T-helper 2 cell treated with Interferon-gamma antibody and Interleukin-4, amounts not matched to agents 5 μg/mL and 100 μg/mL, for 36 hours (primary cell): ENCODE measurements at regions not wholly inside any gene's neighbourhood (a gene's known extent, or its start where the extent isn't known, plus 50 kb on each side); places are given as distances from the start of the nearest gene placed in this dataset.
"Not testable (repeated sequence)": the region's sequence is repeated elsewhere in the genome, so short reads cannot be mapped to it uniquely, and the experiment has no call there.

Experiments
- DNase-seq: peaks from one replicate; pipeline ENCODE4 v3.0.0; 2021; ENCODE audit warnings: low spot score
- H3K27ac Mint-ChIP-seq: one replicate; pipeline ENCODE4 v1.8.0; 2021; ENCODE audit warnings: mild to moderate bottlenecking, mixed read lengths
- H3K27me3 Mint-ChIP-seq: one replicate; pipeline ENCODE4 v1.8.0; 2021; ENCODE audit warnings: low read depth, mixed read lengths
- H3K36me3 Mint-ChIP-seq: one replicate; pipeline ENCODE4 v1.8.0; 2021; ENCODE audit warnings: low read depth, mixed read lengths
- H3K4me1 Mint-ChIP-seq: one replicate; pipeline ENCODE4 v1.8.0; 2021; ENCODE audit warnings: low read depth, mixed read lengths
- H3K4me3 Mint-ChIP-seq: one replicate; pipeline ENCODE4 v1.8.0; 2022; ENCODE audit warnings: mild to moderate bottlenecking, moderate library complexity, mixed read lengths
- H3K9me3 Mint-ChIP-seq: one replicate; pipeline ENCODE4 v1.8.0; 2021; ENCODE audit warnings: mixed read lengths

DNA sequence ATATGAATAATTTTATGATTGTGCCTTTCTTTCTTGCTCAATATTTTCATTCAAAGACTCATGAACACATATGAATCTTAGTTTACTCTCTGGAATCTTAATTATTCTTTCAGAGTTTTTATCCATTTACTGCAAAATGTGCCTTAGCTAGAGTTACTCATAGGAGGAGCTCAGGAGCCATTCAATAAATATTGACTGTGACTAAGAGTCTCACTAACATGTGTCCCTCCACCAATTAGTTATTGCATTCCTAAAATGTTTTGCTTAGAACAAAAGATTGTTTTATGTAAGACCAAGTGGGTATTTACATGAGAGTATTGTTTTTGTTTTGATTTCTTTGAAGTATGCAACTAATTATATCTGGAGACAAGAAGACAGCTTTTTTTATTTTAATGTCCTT lies 218.4 kb upstream of the MAST4 start:
- Mint-ChIP-seq H3K4me1 (no peaks in the 10 kb centered on the region), H3K36me3 (no peaks in the 10 kb centered on the region), H3K27me3 (peaks cover 3% of the 10 kb centered on the region), H3K4me3 (no peak overlapping the region), H3K9me3 (no peaks in the 10 kb centered on the region), H3K27ac (no peak overlapping the region)
- no peak for DNase-seq

DNA sequence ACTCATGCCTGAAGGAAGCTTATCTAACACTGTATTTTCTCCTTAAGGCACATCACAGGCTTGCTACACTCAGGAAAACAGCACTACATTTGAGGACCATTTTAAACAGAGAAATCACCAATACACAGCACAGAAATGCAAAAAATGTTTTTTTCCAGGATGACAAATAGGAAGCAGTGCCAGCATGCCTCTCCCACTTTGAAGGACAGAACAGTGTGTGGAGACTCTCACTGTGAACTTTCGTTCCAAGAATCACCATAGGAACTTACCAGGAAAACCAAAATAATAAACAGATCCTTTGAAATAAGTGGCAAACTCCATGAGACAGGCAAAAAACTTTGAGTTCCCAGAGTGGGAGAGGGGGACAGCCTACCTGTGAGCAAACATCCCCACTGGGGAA lies 217.8 kb upstream of the MAST4 start:
- DNase-seq = no peak
- Mint-ChIP-seq H3K27me3 (peaks cover 3% of the 10 kb centered on the region), H3K4me3 (no peak overlapping the region), H3K4me1 (no peaks in the 10 kb centered on the region), H3K9me3 (no peaks in the 10 kb centered on the region), H3K36me3 (no peaks in the 10 kb centered on the region), H3K27ac (no peak overlapping the region)

DNA sequence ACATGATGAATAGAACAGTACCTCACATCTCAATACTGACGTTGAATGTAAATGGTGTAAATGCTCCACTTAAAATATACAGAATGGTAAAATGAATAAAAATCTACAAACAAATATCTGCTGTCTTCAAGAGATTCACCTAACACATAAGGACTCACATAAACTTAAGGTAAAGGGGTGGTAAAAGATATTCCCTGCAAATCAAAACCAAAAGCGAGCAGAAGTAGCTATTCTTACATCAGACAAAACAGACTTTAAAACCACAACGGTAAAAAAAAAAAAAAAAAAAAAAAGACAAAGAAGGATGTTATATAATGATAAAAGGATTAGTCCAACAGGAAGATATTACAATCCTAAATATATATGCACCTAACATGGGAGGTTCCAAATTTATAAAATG lies 214.0 kb upstream of the MAST4 start:
- Mint-ChIP-seq H3K36me3 (no peaks in the 10 kb centered on the region), H3K27me3 (no peaks in the 10 kb centered on the region), H3K4me3 (no peak overlapping the region), H3K4me1 (no peaks in the 10 kb centered on the region), H3K9me3 (no peaks in the 10 kb centered on the region), H3K27ac (no peak overlapping the region)
- DNase-seq = no peak

DNA sequence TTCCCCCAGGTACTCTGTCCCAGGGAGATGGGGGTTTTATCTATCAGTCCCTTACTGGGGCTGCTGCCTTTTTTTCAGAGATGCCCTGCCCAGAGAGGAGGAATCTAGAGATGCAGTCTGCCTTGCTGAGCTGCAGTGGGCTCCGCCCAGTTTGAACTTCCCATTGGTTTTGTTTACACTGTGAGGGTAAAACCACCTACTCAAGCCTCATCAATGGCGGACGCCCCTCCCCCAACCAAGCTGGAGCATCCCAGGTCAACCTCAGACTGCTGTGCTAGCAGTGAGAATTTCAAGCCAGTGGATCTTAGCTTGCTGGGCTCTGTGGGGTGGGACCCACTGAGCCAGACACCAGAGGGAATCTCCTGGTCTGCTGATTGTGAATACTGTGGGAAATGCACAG lies 191.0 kb upstream of the MAST4 start:
- H3K9me3 Mint-ChIP-seq, H3K27me3 Mint-ChIP-seq, H3K4me1 Mint-ChIP-seq, DNase-seq, H3K27ac Mint-ChIP-seq, H3K4me3 Mint-ChIP-seq, H3K36me3 Mint-ChIP-seq: not testable (repeated sequence)

DNA sequence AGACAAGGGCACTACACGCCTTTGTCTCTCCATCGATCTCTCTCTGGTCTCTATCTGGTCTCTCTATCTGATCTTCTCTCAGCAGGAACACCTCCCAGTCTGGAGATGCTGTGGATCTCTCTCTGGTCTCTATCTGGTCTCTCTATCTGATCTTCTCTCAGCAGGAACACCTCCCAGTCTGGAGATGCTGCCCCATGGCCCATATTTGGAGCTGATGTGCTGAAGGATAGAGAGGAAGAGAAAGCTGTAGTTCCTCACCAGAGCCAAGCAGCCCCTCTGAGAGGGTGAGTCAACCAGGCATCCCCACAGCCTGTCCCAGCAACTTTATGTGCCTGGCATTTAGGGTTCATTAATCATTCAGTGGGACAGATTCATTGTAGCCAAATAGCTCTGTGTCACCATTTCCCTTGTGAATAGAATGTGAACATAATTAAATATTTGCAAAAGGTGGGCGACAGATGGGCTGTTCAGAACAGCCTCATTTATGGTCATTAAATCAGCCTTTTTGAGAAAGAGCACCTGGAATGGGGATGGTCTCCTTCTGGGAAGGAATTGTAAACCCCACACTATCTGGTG lies 189.3 kb upstream of the MAST4 start:
- Mint-ChIP-seq H3K4me1 (no peaks in the 10 kb centered on the region), H3K27me3 (peaks cover 3% of the 10 kb centered on the region), H3K36me3 (no peaks in the 10 kb centered on the region), H3K27ac (no peak overlapping the region), H3K4me3 (no peak overlapping the region), H3K9me3 (no peaks in the 10 kb centered on the region)
- no peak for DNase-seq

DNA sequence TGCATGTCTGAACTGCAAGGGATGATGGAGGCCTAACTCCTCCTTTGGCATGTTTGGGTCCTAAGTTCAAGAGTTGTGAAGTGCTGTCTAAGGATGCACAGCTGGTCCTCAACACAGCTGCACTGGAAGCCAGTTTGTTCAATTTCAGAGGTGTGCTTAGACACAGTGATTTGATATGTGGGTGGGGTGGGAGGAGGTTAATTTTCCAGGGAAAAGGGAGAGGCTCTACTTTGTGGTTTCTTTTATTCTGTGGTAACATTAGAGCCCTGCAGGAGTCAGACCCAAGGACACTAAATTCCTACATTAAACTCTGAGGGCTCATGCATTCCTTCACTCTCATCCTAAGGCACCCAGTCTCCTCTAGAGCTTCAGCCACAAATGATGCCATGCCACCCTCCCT lies 188.4 kb upstream of the MAST4 start:
- no peaks in the 10 kb centered on the region for H3K4me1 Mint-ChIP-seq
- no peaks in the 10 kb centered on the region for H3K36me3 Mint-ChIP-seq
- DNase-seq = no peak
- H3K9me3 Mint-ChIP-seq = no peaks in the 10 kb centered on the region
- no peak overlapping the region for H3K4me3 Mint-ChIP-seq
- no peak overlapping the region for H3K27ac Mint-ChIP-seq
- H3K27me3 Mint-ChIP-seq = no peaks in the 10 kb centered on the region

DNA sequence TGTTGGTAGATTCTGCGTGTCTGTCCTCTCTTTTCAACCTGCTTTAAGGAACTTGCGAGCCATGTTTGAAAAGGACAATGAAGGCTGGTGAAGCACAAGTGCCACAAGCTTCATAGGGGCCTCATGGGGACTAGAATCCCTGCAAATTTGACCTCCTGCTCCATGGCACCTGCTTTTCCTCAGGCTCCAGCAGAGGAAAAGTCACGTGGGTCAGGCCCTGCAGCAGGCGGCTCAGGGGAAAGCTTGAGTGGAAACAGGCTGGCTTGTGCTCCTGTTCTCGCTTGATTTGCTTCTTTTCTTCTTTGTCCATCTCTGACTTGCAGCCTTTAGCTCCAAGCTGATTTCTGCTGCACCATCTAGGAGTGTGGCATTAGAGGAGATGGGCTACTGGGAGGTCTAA lies 187.6 kb upstream of the MAST4 start:
- Mint-ChIP-seq H3K27me3 (no peaks in the 10 kb centered on the region), H3K9me3 (no peaks in the 10 kb centered on the region), H3K36me3 (no peaks in the 10 kb centered on the region), H3K4me1 (no peaks in the 10 kb centered on the region), H3K4me3 (no peak overlapping the region), H3K27ac (no peak overlapping the region)
- no peak for DNase-seq

DNA sequence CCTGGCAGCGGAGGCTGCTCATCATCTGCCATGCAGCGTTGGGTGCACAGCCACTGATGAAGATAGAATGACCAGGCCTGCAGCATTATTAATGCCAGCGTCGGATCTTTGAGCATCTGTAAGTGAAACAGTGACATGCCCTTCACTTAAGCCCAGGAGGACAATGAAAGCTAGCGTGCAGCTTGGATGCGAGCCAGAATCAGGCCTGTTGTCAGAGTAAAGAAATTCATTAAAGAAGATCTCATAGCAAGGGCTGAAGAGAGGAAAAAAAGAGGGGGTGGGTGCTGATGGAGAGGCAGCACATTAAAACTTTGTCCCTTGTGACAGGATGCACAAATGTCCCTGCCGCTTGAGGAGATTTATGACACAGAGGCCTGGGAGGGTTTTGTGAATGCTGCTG lies 186.1 kb upstream of the MAST4 start:
- no peak for DNase-seq
- H3K27me3 Mint-ChIP-seq = no peaks in the 10 kb centered on the region
- H3K4me1 Mint-ChIP-seq = no peaks in the 10 kb centered on the region
- H3K27ac Mint-ChIP-seq = no peak overlapping the region
- no peak overlapping the region for H3K4me3 Mint-ChIP-seq
- H3K36me3 Mint-ChIP-seq = no peaks in the 10 kb centered on the region
- no peaks in the 10 kb centered on the region for H3K9me3 Mint-ChIP-seq

DNA sequence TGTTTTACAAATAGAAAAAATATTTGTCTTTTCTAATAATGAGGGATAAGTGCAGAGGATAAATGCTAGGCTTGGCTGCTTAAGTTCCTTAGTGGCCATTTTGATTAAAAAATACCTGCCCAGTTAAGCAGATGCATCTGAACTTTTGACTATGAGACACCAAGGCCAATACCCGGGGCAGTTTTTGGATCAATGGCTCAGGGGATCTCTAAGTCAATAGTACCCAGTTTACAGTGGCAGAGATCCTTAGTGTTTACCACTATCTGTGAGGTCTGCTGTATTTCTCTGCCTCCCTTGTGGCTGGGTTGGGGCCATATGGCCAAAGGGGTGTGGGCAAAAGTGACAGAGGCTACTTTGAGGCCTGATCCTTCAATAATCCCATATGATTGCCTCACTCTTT lies 184.5 kb upstream of the MAST4 start:
- no peaks in the 10 kb centered on the region for H3K36me3 Mint-ChIP-seq
- no peaks in the 10 kb centered on the region for H3K4me1 Mint-ChIP-seq
- no peaks in the 10 kb centered on the region for H3K9me3 Mint-ChIP-seq
- no peak for DNase-seq
- H3K27me3 Mint-ChIP-seq = no peaks in the 10 kb centered on the region
- no peak overlapping the region for H3K4me3 Mint-ChIP-seq
- no peak overlapping the region for H3K27ac Mint-ChIP-seq

DNA sequence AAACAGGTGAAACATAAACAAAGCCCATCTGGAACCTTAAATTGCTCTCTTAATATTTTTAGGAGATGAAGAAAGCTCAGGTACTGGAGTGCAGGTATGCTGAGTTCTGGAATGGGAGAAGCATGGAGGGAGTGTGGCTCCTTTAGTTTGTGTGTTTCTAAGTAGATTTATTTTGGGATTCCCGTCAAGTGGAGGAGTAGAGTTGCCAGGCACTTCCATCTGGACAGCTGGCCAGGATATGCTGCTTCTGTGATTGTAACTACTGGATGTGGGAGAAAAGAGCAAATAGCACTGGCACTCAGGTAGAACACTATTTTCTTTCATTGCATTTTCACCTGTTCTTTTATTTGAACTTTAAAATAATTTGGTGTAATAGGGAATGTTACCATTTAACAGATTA lies 182.3 kb upstream of the MAST4 start:
- Mint-ChIP-seq H3K9me3 (no peaks in the 10 kb centered on the region), H3K27me3 (no peaks in the 10 kb centered on the region), H3K4me3 (no peak overlapping the region), H3K4me1 (no peaks in the 10 kb centered on the region), H3K36me3 (no peaks in the 10 kb centered on the region), H3K27ac (no peak overlapping the region)
- no peak for DNase-seq

DNA sequence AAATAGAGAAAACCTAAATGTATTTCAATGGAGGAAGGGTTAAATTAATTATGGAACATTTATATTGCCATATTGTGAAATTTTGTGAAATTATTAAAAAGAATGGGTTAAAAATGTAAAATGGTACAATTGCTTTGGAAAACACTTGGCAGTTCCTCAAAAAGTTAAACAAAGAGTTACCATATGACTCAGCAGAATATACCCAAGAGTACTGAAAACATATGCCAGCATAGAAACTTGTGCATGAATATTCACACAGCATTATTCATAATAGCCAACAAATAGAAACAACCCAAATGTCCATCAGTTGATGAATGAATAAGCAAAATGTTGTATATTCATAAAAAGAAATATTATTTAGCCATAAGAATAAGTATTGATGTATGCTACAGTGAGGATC lies 181.0 kb upstream of the MAST4 start:
- Mint-ChIP-seq H3K36me3 (no peaks in the 10 kb centered on the region), H3K4me3 (no peak overlapping the region), H3K27me3 (no peaks in the 10 kb centered on the region), H3K4me1 (no peaks in the 10 kb centered on the region), H3K9me3 (no peaks in the 10 kb centered on the region), H3K27ac (no peak overlapping the region)
- no peak for DNase-seq

DNA sequence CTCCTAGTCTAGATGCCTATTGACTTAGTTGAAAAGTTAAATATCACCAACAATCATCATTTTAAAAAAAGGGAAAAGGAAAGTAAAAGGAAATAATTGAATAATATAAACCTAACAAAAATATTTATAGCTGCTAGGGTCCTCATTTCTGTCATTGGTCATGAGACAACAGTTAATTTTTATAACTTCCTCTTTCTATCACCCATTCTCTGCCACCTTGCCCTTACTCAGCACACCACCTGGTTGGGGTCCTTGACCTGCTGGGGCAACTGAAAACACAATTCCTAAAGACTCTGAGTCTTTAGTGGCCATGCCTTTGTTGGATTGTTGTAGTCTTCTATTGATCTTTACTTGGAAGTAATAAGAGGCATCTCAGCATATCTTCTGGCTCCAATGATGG lies 179.5 kb upstream of the MAST4 start:
- Mint-ChIP-seq H3K27ac (no peak overlapping the region), H3K36me3 (no peaks in the 10 kb centered on the region), H3K9me3 (no peaks in the 10 kb centered on the region), H3K4me1 (no peaks in the 10 kb centered on the region), H3K4me3 (no peak overlapping the region), H3K27me3 (peaks cover 3% of the 10 kb centered on the region)
- no peak for DNase-seq

DNA sequence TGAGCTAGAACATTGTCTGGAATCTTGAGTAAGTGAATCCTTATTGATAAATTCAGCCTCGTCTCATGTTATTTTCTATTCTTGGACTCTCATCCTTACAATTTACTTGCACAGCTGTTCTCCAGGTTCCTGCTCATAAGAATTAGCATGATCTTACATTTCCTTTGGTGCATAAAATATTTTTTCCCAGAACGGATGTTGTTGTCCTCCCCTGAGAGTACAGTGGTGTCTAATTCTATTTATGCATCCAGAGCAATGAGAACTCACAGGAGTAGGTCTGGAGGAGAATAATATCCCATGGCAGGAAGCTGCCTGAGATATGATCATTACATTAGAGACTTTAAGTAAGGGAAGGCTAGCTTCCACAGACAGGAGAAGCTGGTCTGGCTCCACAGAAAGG lies 178.4 kb upstream of the MAST4 start:
- no peaks in the 10 kb centered on the region for H3K4me1 Mint-ChIP-seq
- no peaks in the 10 kb centered on the region for H3K9me3 Mint-ChIP-seq
- H3K27ac Mint-ChIP-seq = no peak overlapping the region
- no peak for DNase-seq
- H3K4me3 Mint-ChIP-seq = no peak overlapping the region
- H3K27me3 Mint-ChIP-seq = peaks cover 3% of the 10 kb centered on the region
- H3K36me3 Mint-ChIP-seq = no peaks in the 10 kb centered on the region

DNA sequence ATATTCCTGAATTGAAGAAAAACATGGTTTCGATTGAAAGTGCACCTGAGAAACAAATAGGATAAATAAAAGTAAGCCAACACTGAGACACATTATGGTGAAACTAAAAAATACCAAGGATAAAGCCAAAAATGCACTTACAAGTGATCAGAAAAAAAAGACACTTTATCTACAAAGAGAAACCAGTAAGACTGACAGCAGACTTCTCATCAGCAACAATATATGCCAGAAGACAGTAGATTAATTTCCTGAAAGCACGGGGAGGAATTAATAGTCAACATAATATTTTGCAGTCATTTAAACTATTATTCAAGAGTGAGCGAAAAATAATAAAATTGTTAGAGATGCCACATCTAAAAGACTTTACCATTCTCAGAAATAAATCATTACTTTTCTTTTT lies 172.7 kb upstream of the MAST4 start:
- Mint-ChIP-seq H3K27ac (no peak overlapping the region), H3K4me1 (no peaks in the 10 kb centered on the region), H3K4me3 (no peak overlapping the region), H3K36me3 (no peaks in the 10 kb centered on the region), H3K27me3 (peaks cover 3% of the 10 kb centered on the region), H3K9me3 (no peaks in the 10 kb centered on the region)
- DNase-seq = no peak

DNA sequence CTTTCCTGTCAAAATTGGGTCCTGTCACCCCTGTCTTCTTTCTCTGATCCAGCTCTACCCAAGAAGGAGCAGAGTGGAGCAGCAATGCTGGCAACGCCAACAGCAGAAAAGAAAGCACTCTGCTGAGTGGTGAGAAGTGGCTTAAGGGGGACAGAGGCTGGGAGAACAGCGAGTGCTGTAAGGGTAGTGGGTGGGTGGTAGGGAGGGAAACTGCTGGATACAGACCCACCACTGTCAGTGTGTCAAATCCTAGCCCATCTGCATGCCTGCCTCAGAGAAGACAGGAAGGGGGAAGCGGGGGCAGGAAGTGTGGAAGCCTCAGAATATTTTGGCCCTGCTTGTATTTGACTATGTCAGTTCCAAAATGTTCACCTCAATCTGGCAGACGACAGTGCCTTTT lies 170.4 kb upstream of the MAST4 start:
- no peak for DNase-seq

More for the DNA sequence above, 170.4 kb upstream of the MAST4 start:
- no peak overlapping the region for H3K4me3 Mint-ChIP-seq
- peaks cover 3% of the 10 kb centered on the region for H3K27me3 Mint-ChIP-seq
- no peak overlapping the region for H3K27ac Mint-ChIP-seq
- H3K36me3 Mint-ChIP-seq = no peaks in the 10 kb centered on the region
- no peaks in the 10 kb centered on the region for H3K4me1 Mint-ChIP-seq
- H3K9me3 Mint-ChIP-seq = no peaks in the 10 kb centered on the region
